ENCODE measurements at regions not wholly inside any gene's neighbourhood (a gene's known extent, or its start where the extent isn't known, plus 50 kb on each side); places are given as distances from the start of the nearest gene placed in this dataset.

- peak in 2 of 3 donors; percentile 17 to 36 for DNase-seq
- Histone ChIP-seq H3K9me3 (ENCODE audit: control insufficient read depth in 4 of 4, insufficient read depth in 3 of 4, low read length in 3 of 4) (peaks cover 0 to 3% (median 2%) of the 10 kb centered on the region in 4 donors), H3K36me3 (ENCODE audit: control insufficient read depth in 4 of 4, insufficient read depth in 4 of 4, low read length in 4 of 4) (no peaks in the 10 kb centered on the region), H3K27me3 (ENCODE audit: control insufficient read depth in 3 of 3, insufficient read depth in 3 of 3, low read length in 2 of 3) (no peaks in the 10 kb centered on the region), H3K4me1 (ENCODE audit: control insufficient read depth in 5 of 5, insufficient read depth in 5 of 5, low read length in 5 of 5) (no peaks in the 10 kb centered on the region), H3K4me3 (no peak overlapping the region), H3K9ac (ENCODE audit: insufficient read depth in 1 of 2, low read length in 2 of 2) (no peak overlapping the region), H3K27ac (ENCODE audit: low read depth in 1 of 2, low read length in 1 of 2) (no peak overlapping the region)
- no peak for ATAC-seq (ENCODE audit: insufficient read depth, low FRiP score)
- TF ChIP-seq CTCF (IDR thresholded peaks at IDR 0.05; ENCODE audit: control extremely low read depth, extremely low read depth), result no peak
Observed at GRCh38 chr5:100004969-100005368, 530.2 kb upstream of the FAM174A start.

GRCh38 chr5:99998319-99998718 lies 536.9 kb upstream of the FAM174A start:
- Histone ChIP-seq H3K27ac (ENCODE audit: low read depth in 1 of 2, low read length in 1 of 2) (no peak overlapping the region), H3K4me3 (no peak overlapping the region), H3K4me1 (ENCODE audit: control insufficient read depth in 5 of 5, insufficient read depth in 5 of 5, low read length in 5 of 5) (no peaks in the 10 kb centered on the region), H3K9me3 (ENCODE audit: control insufficient read depth in 4 of 4, insufficient read depth in 3 of 4, low read length in 3 of 4) (no peaks in the 10 kb centered on the region), H3K9ac (ENCODE audit: insufficient read depth in 1 of 2, low read length in 2 of 2) (no peak overlapping the region), H3K27me3 (ENCODE audit: control insufficient read depth in 3 of 3, insufficient read depth in 3 of 3, low read length in 2 of 3) (no peaks in the 10 kb centered on the region), H3K36me3 (ENCODE audit: control insufficient read depth in 4 of 4, insufficient read depth in 4 of 4, low read length in 4 of 4) (no peaks in the 10 kb centered on the region)
- no peak for TF ChIP-seq CTCF (IDR thresholded peaks at IDR 0.05; ENCODE audit: control extremely low read depth, extremely low read depth)
- no peak for DNase-seq
- no peak for ATAC-seq (ENCODE audit: insufficient read depth, low FRiP score)
- WGBS, 2 donors, result 44 to 53% methylated on average over 2 of the region's 2 CpGs

- H3K27ac ChIP-seq (ENCODE audit: low read depth in 1 of 2, low read length in 1 of 2), result no peak overlapping the region
- H3K9ac ChIP-seq (ENCODE audit: insufficient read depth in 1 of 2, low read length in 2 of 2), result no peak overlapping the region
- H3K27me3 ChIP-seq (ENCODE audit: control insufficient read depth in 3 of 3, insufficient read depth in 3 of 3, low read length in 2 of 3), result no peaks in the 10 kb centered on the region
- H3K4me3 ChIP-seq, result no peak overlapping the region
- no peaks in the 10 kb centered on the region for H3K4me1 ChIP-seq (ENCODE audit: control insufficient read depth in 5 of 5, insufficient read depth in 5 of 5, low read length in 5 of 5)
- 90 to 94% methylated on average over 2 of the region's 2 CpGs for WGBS, 2 donors
- no peaks in the 10 kb centered on the region for H3K9me3 ChIP-seq (ENCODE audit: control insufficient read depth in 4 of 4, insufficient read depth in 3 of 4, low read length in 3 of 4)
- no peak for TF ChIP-seq CTCF (IDR thresholded peaks at IDR 0.05; ENCODE audit: control extremely low read depth, extremely low read depth)
- ATAC-seq (ENCODE audit: insufficient read depth, low FRiP score), result no peak
- H3K36me3 ChIP-seq (ENCODE audit: control insufficient read depth in 4 of 4, insufficient read depth in 4 of 4, low read length in 4 of 4), result no peaks in the 10 kb centered on the region
- DNase-seq, result no peak
Observed at GRCh38 chr5:99995407-99995806, 539.8 kb upstream of the FAM174A start.

- 80 to 85% methylated on average over 4 of the region's 4 CpGs for WGBS, 2 donors
- no peak for TF ChIP-seq CTCF (IDR thresholded peaks at IDR 0.05; ENCODE audit: control extremely low read depth, extremely low read depth)
- Histone ChIP-seq H3K4me3 (no peak overlapping the region), H3K9ac (ENCODE audit: insufficient read depth in 1 of 2, low read length in 2 of 2) (no peak overlapping the region), H3K27ac (ENCODE audit: low read depth in 1 of 2, low read length in 1 of 2) (no peak overlapping the region), H3K9me3 (ENCODE audit: control insufficient read depth in 4 of 4, insufficient read depth in 3 of 4, low read length in 3 of 4) (no peaks in the 10 kb centered on the region), H3K27me3 (ENCODE audit: control insufficient read depth in 3 of 3, insufficient read depth in 3 of 3, low read length in 2 of 3) (no peaks in the 10 kb centered on the region), H3K4me1 (ENCODE audit: control insufficient read depth in 5 of 5, insufficient read depth in 5 of 5, low read length in 5 of 5) (no peaks in the 10 kb centered on the region), H3K36me3 (ENCODE audit: control insufficient read depth in 4 of 4, insufficient read depth in 4 of 4, low read length in 4 of 4) (no peaks in the 10 kb centered on the region)
- ATAC-seq (ENCODE audit: insufficient read depth, low FRiP score), result no peak
- DNase-seq, result peak in 1 of 3 donors; percentile 5
Observed at GRCh38 chr5:99973779-99974178, 561.4 kb upstream of the FAM174A start.

All from lung (tissue), 11 donors.